Neural progenitor cell (in vitro differentiated cells): ENCODE measurements at regions not wholly inside any gene's neighbourhood (a gene's known extent, or its start where the extent isn't known, plus 50 kb on each side); places are given as distances from the start of the nearest gene placed in this dataset.

Experiments used
- CTCF ChIP-seq: fragments of 200-600 bp; sonication (generic); IDR thresholded peaks from 2 replicates; pipeline ENCODE4 v1.5.1; 2017; ENCODE audit warnings: antibody characterized with exemption, mild to moderate bottlenecking
- EZH2 ChIP-seq: fragments of 200-600 bp; sonication (generic); IDR thresholded peaks from 2 replicates; pipeline ENCODE4 v1.6.1; 2017; ENCODE audit warnings: antibody characterized with exemption, mild to moderate bottlenecking, moderate library complexity
- EZH2phosphoT487 ChIP-seq: fragments of 200-600 bp; sonication (generic); IDR thresholded peaks from 2 replicates; pipeline ENCODE4 v1.6.1; 2017; ENCODE audit warnings: antibody characterized with exemption

GRCh38 chr2:175282300-175282699 is 100.8 kb upstream of the ATP5MC3 start:
- TF ChIP-seq CTCF (peak; percentile 56), EZH2phosphoT487 (no peak), EZH2 (no peak)
